GM11168 (cell line): ENCODE measurements at regions not wholly inside any gene's neighbourhood (a gene's known extent, or its start where the extent isn't known, plus 50 kb on each side); places are given as distances from the start of the nearest gene placed in this dataset.
"Not testable (repeated sequence)": the region's sequence is repeated elsewhere in the genome, so short reads cannot be mapped to it uniquely, and the experiment has no call there.

ENCODE experiments used
- in situ Hi-C: fragments of 300-500 bp; cut with MboI; formaldehyde crosslinking; loops from one replicate; pipeline ENCODE4 v1.12.0; 2022; ENCODE audit warnings: low sequenced_read_pairs; ENCODE audit not compliant: unreplicated experiment

- in situ Hi-C loops, result no loop called here
These were observed 127.2 kb downstream of the IRX5 start for GRCh38 chr16:55057866-55058265.

GRCh38 chr16:55058576-55058975, 127.9 kb downstream of the IRX5 start:
- in situ Hi-C loops, result no loop called here

DNA sequence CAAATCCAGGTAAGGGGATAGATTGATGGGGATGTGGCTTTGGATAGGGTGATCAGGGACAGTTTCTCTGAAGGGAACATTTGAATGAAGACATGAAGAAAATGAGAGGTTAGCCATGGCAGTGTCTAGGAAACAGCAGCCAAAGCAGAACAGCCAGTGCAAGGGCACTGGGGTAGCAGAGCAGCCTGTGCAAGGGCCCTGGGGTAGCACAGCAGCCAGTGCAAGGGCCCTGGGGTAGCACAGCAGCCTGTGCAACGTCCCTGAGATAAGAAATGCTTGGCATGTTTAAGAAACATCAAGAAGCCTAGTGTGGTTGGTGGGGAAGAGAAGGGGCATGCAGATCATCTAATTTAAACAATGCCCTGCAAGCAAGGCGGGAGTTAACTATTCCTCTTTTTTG, 128.5 kb downstream of the IRX5 start:
- in situ Hi-C loops, result no loop called here

DNA sequence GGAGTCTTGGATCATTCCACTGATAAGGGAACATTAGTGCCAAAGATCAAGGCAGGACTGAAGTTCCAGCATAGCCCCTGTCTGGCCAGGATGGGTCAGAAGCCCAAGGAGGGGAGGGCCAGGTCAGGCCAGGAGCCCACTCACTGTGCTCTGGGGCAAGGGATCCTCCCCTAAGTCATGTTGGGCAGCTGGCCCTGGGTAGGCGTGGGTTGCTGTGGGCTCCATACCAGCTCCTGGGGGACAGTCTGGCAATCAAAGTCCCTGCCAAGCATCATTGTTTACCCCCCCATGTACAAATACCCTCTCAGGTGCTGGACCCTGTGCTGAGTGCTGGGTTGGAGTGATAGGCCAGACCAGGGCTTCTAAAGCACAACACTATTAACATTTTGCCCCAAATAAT, 130.5 kb downstream of the IRX5 start:
- in situ Hi-C loops, result no loop called here

GRCh38 chr16:55062442-55062841, 131.8 kb downstream of the IRX5 start:
- in situ Hi-C loops, result no loop called here

GRCh38 chr16:55072976-55073375, 142.3 kb downstream of the IRX5 start:
- in situ Hi-C loops, result no loop called here

DNA sequence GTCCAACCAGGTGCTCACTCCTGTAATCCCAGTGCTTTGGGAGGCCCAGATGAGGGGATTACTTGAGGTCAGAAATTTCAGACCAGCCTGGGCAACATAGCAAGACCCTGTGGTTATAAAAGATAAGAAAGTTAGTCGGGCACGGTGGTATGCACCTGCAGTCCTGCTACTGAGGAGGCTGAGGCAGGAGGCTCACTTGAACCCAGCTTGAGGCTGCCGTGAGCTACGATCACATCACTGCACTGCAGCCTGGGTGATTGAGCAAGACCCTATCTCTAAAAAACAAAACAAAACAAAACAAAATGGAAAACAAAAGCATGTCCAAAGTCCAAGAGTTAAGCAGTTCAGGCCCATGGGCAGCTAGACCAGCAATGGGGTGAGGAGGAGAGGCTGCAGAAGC, 143.2 kb downstream of the IRX5 start:
- in situ Hi-C loops, result no loop called here

- in situ Hi-C loops, result not testable (repeated sequence)
These were observed 144.5 kb downstream of the IRX5 start for GRCh38 chr16:55075208-55075607.

DNA sequence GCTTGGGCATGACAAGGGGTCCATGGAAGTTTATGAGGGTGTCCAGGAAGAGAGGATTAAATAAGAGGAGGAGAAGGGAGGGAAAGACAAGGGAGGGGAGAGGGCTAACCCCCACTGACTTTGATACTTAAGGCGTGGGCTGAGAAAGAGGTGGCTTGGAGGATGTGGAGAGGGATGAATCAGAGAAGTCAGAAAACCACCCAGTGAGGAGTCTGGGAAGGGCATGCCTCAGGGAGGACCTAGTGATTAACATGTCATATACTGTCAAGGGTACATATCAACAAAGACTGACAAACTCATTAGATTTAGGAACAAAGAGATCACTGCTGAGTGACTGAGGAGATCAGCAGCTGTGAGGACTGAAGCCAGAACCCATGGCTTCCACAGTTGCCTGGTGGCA, 145.4 kb downstream of the IRX5 start:
- in situ Hi-C loops, result no loop called here

DNA sequence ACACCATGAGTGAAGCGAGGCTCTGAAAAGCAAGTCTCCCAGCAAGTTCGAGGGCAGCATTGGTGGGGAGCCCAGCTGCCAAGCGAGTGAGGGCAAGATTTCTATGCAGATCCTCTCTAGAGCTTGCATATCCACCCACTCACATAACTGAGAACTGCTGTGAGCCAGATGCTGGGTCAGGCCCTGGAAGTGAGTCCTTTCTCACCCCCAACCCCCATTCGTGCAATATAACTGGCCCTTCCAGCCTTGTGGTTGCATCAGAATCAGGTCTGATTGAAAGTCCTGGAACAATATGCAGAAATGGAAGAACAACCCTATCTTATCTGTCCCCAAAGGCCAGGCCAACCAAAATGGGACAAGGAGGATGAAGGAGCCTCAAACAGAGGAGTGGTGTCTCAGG, 146.6 kb downstream of the IRX5 start:
- in situ Hi-C loops, result no loop called here

DNA sequence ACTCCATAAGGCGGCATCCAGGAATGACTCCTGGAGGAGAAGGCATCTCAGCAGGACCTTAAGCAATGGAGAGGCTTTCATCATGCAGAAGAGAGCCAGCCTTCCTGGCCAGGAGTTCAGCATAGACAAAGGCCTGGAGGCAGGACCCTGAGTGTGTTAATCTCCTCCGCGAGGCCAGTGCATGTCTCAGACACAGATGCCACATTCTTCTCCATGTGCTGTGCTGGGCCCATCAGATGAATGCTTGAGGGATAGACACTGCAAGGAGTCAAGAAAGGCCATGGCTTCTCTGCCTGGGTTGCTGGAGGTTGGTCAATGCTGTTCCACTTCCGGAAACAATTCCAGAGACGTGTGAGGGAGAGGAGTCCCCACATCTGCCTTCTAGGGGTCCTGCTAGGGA, 147.5 kb downstream of the IRX5 start:
- in situ Hi-C loops, result no loop called here

DNA sequence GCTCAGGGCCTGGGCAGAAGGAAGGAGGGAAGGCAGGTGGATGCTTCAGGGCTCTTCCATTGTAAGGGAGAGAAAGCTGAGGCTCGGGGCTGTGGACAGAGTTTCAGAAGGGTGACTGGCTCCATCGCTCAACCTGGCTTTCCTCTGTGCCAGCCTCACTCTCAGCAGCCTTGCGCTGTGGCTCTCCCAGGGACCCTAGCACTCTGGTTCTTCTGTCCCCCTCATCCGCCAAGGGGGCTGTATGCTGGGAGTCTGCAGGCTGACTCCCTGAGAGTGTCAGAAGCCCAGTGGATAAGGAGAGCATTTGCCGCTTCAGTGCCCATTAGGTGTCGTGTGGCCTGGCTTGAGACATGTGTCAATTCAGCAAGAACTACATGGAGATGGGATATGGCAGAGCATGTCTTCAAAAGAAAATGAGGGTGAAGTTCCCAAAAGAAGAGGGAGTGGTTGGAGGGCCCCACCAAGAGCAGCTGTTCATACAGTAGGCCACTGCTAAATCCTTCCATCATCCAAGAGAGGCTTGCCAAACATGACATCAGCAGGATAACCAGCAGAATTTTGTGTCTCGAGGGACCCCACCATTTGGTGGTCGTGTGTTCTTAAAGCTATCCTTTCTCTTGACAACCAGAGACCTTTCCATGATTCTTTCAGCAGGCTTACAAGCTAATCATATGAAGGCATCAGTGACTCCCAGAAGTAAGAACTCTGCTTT, 148.2 kb downstream of the IRX5 start:
- in situ Hi-C loops, result no loop called here

DNA sequence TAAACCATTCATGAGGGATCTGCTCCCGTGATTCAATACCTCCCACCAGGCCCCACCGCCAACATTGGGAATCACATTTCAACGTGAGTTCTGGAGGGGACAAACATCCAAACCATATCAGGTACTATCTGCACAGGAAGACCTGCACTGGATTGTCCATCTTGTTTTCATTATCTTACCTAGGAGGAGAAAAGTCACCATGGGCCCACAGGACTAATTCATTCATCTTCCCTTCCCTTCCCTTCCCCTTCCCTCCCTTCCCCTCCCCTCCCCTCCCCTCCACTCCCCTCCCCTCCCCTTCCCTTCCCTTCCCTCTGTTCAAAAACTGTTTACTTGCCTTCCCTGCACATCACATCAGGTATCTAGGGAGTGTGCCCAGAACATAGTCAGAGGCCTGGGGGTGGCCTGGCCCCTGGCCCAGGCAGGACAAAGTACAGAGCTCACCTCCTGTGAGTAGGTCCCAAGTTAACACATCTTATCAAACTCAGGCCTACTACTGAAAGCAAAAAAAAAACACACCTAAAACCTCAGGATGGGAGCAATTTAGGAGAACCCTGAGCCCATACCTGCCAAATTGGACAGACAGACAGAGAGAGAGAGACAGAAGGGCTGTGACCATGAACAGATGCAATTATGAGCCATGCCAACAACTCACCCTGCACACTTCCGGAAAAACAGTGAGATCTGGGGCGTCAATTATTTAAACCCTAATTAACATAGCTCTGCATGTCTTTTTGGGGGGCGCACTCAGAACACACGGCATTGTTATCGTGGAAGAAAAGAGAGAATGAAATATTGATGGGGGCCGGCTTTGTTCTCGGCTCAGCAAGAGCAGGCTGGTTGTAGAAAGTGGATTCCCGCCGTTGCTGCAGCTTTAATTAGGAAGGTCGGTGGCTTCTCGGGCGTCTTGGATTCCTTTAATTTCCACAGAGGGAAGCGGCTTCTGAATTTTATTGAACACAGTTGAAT, 151.2 kb downstream of the IRX5 start:
- in situ Hi-C loops, result no loop called here

DNA sequence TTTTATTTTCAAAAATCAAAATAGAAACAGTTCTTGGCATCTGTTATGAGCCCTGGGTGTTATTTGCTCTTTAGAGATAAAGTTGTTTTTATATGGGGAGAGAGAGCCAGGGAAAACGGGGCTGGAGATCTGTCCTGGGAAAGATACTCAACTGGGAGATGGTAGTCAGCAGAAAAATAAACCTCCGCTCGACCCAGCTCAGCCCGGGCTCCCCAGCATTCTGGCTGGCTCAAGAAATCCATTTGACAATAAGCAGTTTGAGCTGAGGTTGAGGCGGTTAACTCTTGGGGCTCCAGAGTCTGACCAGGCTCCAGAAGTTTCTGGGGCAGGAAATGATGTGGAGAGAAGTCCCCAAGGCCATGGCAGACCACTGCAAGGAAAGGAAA, 151.9 kb downstream of the IRX5 start:
- in situ Hi-C loops, result no loop called here

- in situ Hi-C loops, result no loop called here
These were observed 152.4 kb downstream of the IRX5 start for GRCh38 chr16:55083052-55083451.

GRCh38 chr16:55088098-55088497, 157.4 kb downstream of the IRX5 start:
- in situ Hi-C loops, result no loop called here

DNA sequence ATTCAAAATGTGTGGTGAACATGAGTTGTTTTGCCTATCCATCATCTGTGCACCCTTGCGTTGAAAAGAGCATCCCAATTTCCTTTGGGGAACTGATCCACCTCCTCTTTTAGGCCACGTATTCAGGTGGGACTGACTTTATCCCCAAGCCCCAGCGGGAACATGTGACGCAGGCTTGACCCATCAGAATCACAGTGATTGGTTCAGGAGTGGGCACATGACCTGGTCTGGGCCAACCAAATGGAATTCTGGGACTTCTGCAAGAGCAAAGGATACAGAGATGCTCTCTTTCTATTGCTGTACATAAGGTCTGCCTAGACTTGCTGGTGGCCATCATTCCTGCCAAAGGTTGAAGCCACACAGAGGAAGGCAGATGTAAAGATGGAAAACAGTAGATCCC, 158.9 kb downstream of the IRX5 start:
- in situ Hi-C loops, result no loop called here

- in situ Hi-C loops, result no loop called here
These were observed 160.7 kb downstream of the IRX5 start for GRCh38 chr16:55091213-55091870.

- in situ Hi-C loops, result no loop called here
These were observed 161.2 kb downstream of the IRX5 start for GRCh38 chr16:55091871-55092230.

DNA sequence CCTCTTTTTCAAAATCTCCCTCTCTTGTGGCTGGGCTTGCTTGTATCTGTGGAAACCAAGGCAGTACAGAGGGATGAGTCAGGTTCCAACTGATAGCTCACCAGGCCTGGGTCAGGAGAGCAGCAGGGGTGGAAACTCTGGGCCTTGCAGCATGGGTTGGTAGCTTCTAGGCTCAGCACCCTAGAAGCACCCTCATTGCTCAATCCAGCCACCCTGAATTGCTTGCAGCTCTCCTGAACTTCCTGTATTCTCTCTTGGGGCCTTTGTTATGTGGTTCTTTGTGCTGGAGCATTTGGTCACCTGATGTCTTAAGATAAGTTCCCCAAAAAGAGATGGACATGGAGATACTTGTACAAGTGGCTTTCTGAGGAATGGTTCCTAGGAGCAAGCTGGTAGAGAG, 169.4 kb downstream of the IRX5 start:
- in situ Hi-C loops, result no loop called here

DNA sequence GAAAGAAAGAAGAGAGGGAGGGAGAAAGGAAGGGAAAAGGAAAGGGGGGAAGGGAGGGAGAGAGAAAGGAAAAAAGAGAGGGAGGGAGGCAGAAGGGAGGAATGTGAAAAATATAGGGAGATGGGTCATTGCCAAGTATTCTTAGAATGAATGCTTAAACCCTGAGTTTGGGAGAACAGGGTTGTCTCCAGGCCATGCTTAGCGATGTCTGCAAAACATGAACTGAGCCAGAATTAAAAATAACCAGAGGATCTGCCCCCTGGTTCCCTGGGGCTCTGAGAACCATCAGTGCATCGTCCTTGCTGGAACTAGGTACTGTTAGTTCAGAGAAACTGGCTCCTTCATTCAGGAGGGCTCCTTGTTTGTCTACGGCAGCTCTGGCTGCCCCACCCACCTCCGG, 170.4 kb downstream of the IRX5 start:
- in situ Hi-C loops, result no loop called here
